Spinal cord (tissue), 9 donors: ENCODE measurements at regions not wholly inside any gene's neighbourhood (a gene's known extent, or its start where the extent isn't known, plus 50 kb on each side); places are given as distances from the start of the nearest gene placed in this dataset.

Experiments used
- DNase-seq, 6 donors: peaks; one replicate each; pipeline versions ENCODE4 v3.0.0 to v3.0.0-alpha.2; 2013 to 2015; ENCODE audit warnings: low spot score in 6 of 6, low read depth in 4 of 6
- H3K27ac ChIP-seq: one replicate; pipeline ENCODE4 v1.5.1; 2013; ENCODE audit warnings: low read depth, low read length, control low read depth
- H3K27me3 ChIP-seq: one replicate; pipeline ENCODE4 v1.6.1; 2013; ENCODE audit warnings: low read length; ENCODE audit not compliant: control insufficient read depth, insufficient read depth
- H3K36me3 ChIP-seq: one replicate; pipeline ENCODE4 v1.6.1; 2013; ENCODE audit warnings: low read length; ENCODE audit not compliant: control insufficient read depth, insufficient read depth
- H3K4me1 ChIP-seq: one replicate; pipeline ENCODE4 v1.6.1; 2013; ENCODE audit warnings: low read length; ENCODE audit not compliant: control insufficient read depth, insufficient read depth
- H3K4me3 ChIP-seq: one replicate; pipeline ENCODE4 v1.5.1; 2013; ENCODE audit warnings: low read depth, low read length, control low read depth
- H3K9me3 ChIP-seq: one replicate; pipeline ENCODE4 v1.6.1; 2013; ENCODE audit warnings: low read length; ENCODE audit not compliant: control insufficient read depth, insufficient read depth
- WGBS: methylation state at CpG from one replicate; pipeline ENCODE4 v1.1.5; 2013; ENCODE audit warnings: missing lambda C conversion rate; ENCODE audit not compliant: insufficient coverage; 5-methylcytosine and 5-hydroxymethylcytosine counted together
- donor health status: healthy.

GRCh38 chr14:100665511-100666032 lies 61.1 kb upstream of the DLK1 start:
- peaks cover 42% of the 10 kb centered on the region for H3K4me1 ChIP-seq
- no peak overlapping the region for H3K4me3 ChIP-seq
- DNase-seq, result peak in 1 of 6 donors; percentile 28

GRCh38 chr14:100666403-100666802 lies 60.3 kb upstream of the DLK1 start:
- peaks cover 3% of the 10 kb centered on the region for H3K27me3 ChIP-seq
- WGBS, result 94% methylated on average over 3 of the region's 3 CpGs
- no peak overlapping the region for H3K27ac ChIP-seq
- peaks cover 48% of the 10 kb centered on the region for H3K4me1 ChIP-seq
- no peak overlapping the region for H3K4me3 ChIP-seq
- no peak for DNase-seq
- H3K9me3 ChIP-seq, result no peaks in the 10 kb centered on the region
- H3K36me3 ChIP-seq, result no peaks in the 10 kb centered on the region

More at GRCh38 chr14:100665511-100666032, 61.1 kb upstream of the DLK1 start:
- Histone ChIP-seq H3K27ac (peak overlapping the region; percentile 48), H3K9me3 (no peaks in the 10 kb centered on the region), H3K27me3 (peaks cover 3% of the 10 kb centered on the region), H3K36me3 (no peaks in the 10 kb centered on the region)
- 55% methylated on average over 11 of the region's 11 CpGs for WGBS

GRCh38 chr14:100666851-100667250 lies 59.8 kb upstream of the DLK1 start:
- H3K9me3 ChIP-seq, result no peaks in the 10 kb centered on the region
- H3K4me3 ChIP-seq, result no peak overlapping the region
- H3K36me3 ChIP-seq, result no peaks in the 10 kb centered on the region
- H3K4me1 ChIP-seq, result peaks cover 48% of the 10 kb centered on the region
- peaks cover 3% of the 10 kb centered on the region for H3K27me3 ChIP-seq
- no peak overlapping the region for H3K27ac ChIP-seq
- no peak for DNase-seq
- WGBS, result 72% methylated on average over 5 of the region's 10 CpGs

- H3K9me3 ChIP-seq, result no peaks in the 10 kb centered on the region
- peaks cover 54% of the 10 kb centered on the region for H3K4me1 ChIP-seq
- H3K4me3 ChIP-seq, result no peak overlapping the region
- no peak for DNase-seq
- 58% methylated on average over 19 of the region's 19 CpGs for WGBS
- no peaks in the 10 kb centered on the region for H3K36me3 ChIP-seq
- H3K27me3 ChIP-seq, result peaks cover 10% of the 10 kb centered on the region
- no peak overlapping the region for H3K27ac ChIP-seq
These were observed 59.0 kb upstream of the DLK1 start for GRCh38 chr14:100667656-100668055.

GRCh38 chr14:100668352-100668751 lies 58.3 kb upstream of the DLK1 start:
- H3K27ac ChIP-seq, result no peak overlapping the region

GRCh38 chr14:100669011-100669412 lies 57.7 kb upstream of the DLK1 start:
- H3K4me3 ChIP-seq, result no peak overlapping the region
- H3K27ac ChIP-seq, result no peak overlapping the region
- no peaks in the 10 kb centered on the region for H3K36me3 ChIP-seq
- no peak for DNase-seq
- peaks cover 63% of the 10 kb centered on the region for H3K4me1 ChIP-seq
- no peaks in the 10 kb centered on the region for H3K9me3 ChIP-seq
- WGBS, result 56% methylated on average over 9 of the region's 9 CpGs
- peaks cover 15% of the 10 kb centered on the region for H3K27me3 ChIP-seq

More at GRCh38 chr14:100668352-100668751, 58.3 kb upstream of the DLK1 start:
- H3K27me3 ChIP-seq, result peaks cover 13% of the 10 kb centered on the region
- WGBS, result 98% methylated on average over 6 of the region's 6 CpGs
- no peaks in the 10 kb centered on the region for H3K36me3 ChIP-seq
- no peak for DNase-seq
- no peaks in the 10 kb centered on the region for H3K9me3 ChIP-seq
- peaks cover 61% of the 10 kb centered on the region for H3K4me1 ChIP-seq
- no peak overlapping the region for H3K4me3 ChIP-seq

GRCh38 chr14:100669468-100669867 lies 57.2 kb upstream of the DLK1 start:
- DNase-seq, result peak in 2 of 6 donors; percentile 66 to 74
- no peaks in the 10 kb centered on the region for H3K9me3 ChIP-seq
- H3K4me1 ChIP-seq, result peaks cover 65% of the 10 kb centered on the region
- H3K27me3 ChIP-seq, result peaks cover 16% of the 10 kb centered on the region
- H3K36me3 ChIP-seq, result no peaks in the 10 kb centered on the region
- H3K27ac ChIP-seq, result no peak overlapping the region
- 35% methylated on average over 12 of the region's 13 CpGs for WGBS
- no peak overlapping the region for H3K4me3 ChIP-seq

- Histone ChIP-seq H3K27ac (no peak overlapping the region), H3K4me1 (peaks cover 64% of the 10 kb centered on the region), H3K9me3 (no peaks in the 10 kb centered on the region), H3K4me3 (no peak overlapping the region), H3K27me3 (peaks cover 16% of the 10 kb centered on the region), H3K36me3 (no peaks in the 10 kb centered on the region)
- 48% methylated on average over 11 of the region's 11 CpGs for WGBS
- DNase-seq, result no peak
These were observed 56.5 kb upstream of the DLK1 start for GRCh38 chr14:100670017-100670752.

GRCh38 chr14:100670753-100671049 lies 56.0 kb upstream of the DLK1 start:
- Histone ChIP-seq H3K36me3 (no peaks in the 10 kb centered on the region), H3K27me3 (peaks cover 16% of the 10 kb centered on the region), H3K9me3 (no peaks in the 10 kb centered on the region), H3K4me3 (no peak overlapping the region), H3K4me1 (peaks cover 60% of the 10 kb centered on the region), H3K27ac (no peak overlapping the region)
- peak in 1 of 6 donors; percentile 86 for DNase-seq
- WGBS, result no CpG with 5 or more reads among the region's 7 CpGs

GRCh38 chr14:100671386-100671901 lies 55.2 kb upstream of the DLK1 start:
- WGBS, result 90% methylated on average over 3 of the region's 6 CpGs
- no peak for DNase-seq
- H3K36me3 ChIP-seq, result no peaks in the 10 kb centered on the region
- H3K27me3 ChIP-seq, result peaks cover 16% of the 10 kb centered on the region
- H3K4me3 ChIP-seq, result no peak overlapping the region
- peaks cover 65% of the 10 kb centered on the region for H3K4me1 ChIP-seq
- no peaks in the 10 kb centered on the region for H3K9me3 ChIP-seq
- H3K27ac ChIP-seq, result no peak overlapping the region
